Kidney glomerular epithelial cell (primary cell): ENCODE measurements at regions not wholly inside any gene's neighbourhood (a gene's known extent, or its start where the extent isn't known, plus 50 kb on each side); places are given as distances from the start of the nearest gene placed in this dataset.

Source experiments
- DNase-seq: peaks from one replicate; lab custom pipeline; 2025; lab: John Stamatoyannopoulos, UW

DNA sequence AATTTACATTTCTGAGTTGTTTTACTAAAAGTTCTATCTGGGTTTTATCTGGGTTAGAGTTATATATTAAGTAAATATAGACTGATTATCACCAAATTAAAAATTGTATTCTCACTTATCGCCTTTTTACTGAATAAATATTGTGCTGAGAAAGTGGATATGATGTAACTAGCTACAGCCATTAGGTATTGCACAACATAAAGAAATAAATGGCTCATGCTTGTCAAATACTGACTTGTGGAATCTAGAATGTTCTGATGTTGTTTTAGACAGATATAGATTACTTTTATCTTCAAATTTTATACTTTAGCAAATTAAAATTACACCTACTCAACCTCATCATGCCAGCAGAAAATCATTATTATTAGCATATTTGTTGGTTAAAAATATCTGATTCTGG, 1277.1 kb upstream of the MIR17HG start:
- no peak for DNase-seq

DNA sequence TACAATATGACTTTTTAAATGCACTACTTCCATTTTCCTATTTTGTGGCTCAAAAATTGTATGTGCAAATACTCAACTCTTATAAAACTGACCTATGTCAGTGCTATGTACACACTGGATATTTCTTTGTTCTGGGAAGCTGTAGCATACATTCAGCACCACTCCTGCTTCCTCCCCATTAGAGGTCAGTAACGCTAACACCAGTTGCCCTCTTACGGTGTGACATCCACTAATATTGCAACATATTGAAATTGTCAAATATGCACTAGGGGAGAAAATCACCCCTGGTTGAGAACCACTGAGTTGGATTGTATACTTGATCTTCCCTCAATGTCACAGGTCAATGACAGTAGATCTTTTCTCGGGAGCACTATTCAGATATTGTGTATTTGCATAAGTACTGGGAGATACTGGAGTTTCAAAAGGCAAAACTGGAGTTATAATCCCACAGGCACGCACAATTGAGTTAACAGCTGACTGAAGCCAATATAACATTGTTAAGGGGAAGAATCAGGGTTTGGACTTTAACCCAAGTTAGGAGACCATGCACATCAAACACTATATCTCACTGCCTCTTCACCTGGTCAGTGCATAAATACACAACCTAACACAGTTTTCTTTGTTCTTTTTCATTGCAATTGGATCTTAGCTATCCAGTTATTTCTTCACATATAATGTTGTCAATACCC, 1276.5 kb upstream of the MIR17HG start:
- no peak for DNase-seq

GRCh38 chr13:90084684-90085290, 1262.7 kb upstream of the MIR17HG start:
- DNase-seq = no peak

DNA sequence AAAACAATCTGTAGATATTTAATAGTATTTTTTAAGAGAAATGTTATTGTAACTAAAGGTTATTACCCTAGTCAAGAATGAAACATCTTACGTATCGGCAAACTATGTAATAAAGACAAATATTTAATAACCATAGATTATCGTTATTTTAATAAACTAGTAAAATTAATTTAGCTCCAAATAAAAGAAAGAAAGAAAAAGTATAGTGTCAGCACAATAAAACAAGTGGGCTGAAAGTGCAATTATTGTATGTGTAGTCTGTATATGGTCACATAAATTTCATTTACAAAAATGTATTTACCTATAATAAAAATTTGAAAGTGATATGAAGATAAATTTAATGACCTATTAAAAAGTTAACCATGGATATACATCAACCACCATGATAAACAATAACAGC, 1258.4 kb upstream of the MIR17HG start:
- no peak for DNase-seq

- DNase-seq = no peak
These were observed 1255.9 kb upstream of the MIR17HG start for GRCh38 chr13:90091611-90092010.

GRCh38 chr13:90094357-90094756, 1253.1 kb upstream of the MIR17HG start:
- DNase-seq = no peak

- no peak for DNase-seq
These were observed 1248.9 kb upstream of the MIR17HG start for GRCh38 chr13:90098577-90098976.

DNA sequence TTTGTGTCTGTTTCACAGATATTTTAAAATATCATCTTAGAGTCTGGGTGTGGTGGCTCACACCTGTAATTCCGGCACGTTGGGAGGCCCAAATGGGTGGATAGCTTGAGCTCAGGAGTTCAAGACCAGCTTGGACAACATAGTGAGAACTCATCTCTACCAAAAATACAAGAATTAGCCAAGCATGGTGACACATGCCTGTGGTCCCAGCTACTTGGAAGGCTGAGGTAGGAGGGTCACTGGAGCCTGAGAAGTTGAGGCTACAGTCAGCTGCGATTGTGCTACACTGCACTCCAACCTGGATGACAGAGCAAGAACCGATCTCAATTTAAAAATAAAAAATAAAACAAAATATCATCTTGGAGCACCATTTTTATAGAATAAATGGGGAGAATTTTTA, 1247.6 kb upstream of the MIR17HG start:
- DNase-seq = no peak

- DNase-seq = no peak
These were observed 1244.2 kb upstream of the MIR17HG start for GRCh38 chr13:90103099-90103784.

- no peak for DNase-seq
These were observed 1242.7 kb upstream of the MIR17HG start for GRCh38 chr13:90104764-90105163.

GRCh38 chr13:90105276-90105675, 1242.2 kb upstream of the MIR17HG start:
- peak; percentile 52 for DNase-seq

DNA sequence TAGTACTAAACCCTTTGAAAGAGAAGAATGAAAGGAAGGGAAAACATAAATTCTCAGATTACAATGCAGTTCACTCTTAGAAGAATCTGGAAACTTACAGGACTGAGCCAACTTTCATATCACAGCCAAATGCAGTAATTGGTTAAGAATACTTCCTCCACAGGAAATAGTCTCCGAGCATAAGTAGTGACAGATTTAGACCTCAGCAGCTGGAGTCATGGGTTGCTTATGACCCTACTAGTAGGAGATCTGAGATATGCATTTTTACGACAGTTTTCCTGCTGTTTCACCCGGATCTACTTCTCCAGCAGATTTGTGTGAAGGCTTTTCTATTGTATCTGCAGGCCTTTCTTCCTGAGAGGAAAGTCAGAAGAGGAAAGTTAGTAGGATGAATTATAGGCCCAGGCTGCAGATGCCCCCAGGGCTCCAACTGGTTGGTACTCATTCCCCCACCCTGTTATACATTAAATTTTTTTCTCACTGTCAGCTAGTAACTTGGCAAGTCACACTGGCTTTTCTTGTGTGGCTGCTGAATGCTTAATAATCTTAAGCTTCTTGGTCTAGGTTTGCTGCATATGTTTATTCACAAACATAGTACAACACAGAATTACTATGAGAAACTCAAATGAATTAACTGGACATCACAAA, 1241.5 kb upstream of the MIR17HG start:
- DNase-seq = no peak

DNA sequence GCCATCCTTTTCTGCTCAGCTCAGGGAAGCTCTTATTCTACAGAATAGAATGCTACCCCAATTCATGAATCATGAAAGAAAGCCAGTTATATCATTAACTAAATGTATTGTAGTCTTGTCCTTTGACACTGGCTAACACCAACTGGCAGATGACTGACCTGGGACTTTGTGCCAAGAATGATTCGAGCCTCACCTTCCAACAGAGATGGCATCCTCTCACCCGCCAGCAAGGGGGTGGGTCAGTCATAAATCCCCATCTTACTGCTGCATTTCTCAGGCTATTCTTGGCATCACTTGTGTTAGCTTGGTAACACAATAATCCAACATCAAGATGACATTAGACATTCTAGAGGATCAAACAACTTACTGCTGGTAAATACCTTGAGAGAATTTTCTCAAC, 1239.8 kb upstream of the MIR17HG start:
- DNase-seq = no peak

- DNase-seq = no peak
These were observed 1238.9 kb upstream of the MIR17HG start for GRCh38 chr13:90108547-90108946.

DNA sequence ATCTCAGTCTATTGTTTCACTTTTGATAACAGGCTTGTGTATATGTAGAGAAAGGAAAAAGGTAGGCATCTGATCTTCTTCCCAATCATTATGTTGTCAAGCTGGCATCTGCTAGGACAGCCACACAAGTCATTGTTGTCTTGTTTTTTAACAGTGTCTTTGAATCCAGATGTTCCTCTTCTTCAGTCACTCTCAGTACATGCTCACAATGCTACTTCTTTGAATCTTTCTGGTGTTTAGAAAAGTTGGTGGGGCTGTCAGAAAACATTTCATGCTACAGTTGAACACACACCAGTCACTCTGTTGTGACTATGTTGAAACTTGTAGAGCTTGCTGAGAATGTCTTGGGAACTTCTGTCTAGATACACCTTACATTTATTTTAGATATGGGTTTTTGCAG, 1231.4 kb upstream of the MIR17HG start:
- DNase-seq = no peak

- DNase-seq = no peak
These were observed 1228.9 kb upstream of the MIR17HG start for GRCh38 chr13:90118467-90119071.

DNA sequence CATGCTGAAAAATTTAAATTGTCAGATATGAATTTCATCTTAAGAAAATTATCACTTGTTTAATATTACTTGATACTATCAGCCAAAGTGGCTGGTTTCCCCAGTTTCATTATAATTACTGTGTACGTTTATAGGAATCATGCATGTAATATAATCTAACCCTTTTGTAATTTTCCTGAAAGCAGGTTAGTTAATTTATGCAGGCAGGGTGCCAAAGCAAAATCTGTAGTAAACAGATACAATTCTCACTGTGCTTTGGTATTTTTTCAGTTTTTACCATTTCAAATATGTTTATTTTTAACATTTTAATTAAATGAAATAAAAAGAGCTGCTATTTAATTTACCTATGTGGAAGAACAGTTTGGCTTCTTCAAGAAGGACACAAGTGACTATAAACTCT, 1227.5 kb upstream of the MIR17HG start:
- no peak for DNase-seq

DNA sequence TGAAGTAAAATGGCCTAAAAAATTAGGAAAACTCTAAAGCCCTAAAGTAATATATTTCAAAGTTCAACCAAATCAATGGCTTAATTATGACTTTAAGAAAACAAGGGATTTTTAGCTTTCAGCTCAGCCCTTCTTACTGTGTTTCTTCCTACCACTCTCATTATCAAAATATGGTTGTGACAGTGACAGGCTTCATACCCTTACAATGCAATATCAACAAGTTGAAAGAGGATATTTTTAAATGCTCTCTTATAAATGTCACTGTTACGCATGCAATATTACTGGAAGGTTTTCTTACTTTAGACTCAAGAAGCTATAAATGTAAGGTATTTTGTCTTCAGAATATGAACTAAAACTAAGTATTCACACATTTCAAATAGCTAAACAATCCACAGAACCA, 1225.7 kb upstream of the MIR17HG start:
- no peak for DNase-seq

GRCh38 chr13:90122531-90122930, 1225.0 kb upstream of the MIR17HG start:
- no peak for DNase-seq

DNA sequence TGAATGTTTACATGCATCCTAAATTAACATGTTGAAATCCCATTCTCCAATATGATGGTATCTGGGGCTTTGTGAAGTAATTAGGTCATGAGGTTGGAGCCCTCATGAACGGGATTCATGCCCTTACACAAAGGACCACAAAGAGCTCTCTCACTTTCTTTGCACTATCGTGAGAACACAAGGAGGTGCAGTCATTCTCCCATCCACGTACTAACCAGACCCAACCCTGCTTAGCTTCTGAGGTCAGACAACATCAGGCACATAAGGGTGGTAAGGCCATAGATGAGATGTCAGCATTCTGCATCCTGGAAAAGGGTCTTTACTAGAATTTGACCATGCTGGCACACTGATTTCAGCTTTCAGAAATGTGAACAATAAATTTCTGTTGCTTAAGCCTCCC, 1211.9 kb upstream of the MIR17HG start:
- DNase-seq = no peak

- DNase-seq = no peak
These were observed 1205.2 kb upstream of the MIR17HG start for GRCh38 chr13:90142251-90142650.

DNA sequence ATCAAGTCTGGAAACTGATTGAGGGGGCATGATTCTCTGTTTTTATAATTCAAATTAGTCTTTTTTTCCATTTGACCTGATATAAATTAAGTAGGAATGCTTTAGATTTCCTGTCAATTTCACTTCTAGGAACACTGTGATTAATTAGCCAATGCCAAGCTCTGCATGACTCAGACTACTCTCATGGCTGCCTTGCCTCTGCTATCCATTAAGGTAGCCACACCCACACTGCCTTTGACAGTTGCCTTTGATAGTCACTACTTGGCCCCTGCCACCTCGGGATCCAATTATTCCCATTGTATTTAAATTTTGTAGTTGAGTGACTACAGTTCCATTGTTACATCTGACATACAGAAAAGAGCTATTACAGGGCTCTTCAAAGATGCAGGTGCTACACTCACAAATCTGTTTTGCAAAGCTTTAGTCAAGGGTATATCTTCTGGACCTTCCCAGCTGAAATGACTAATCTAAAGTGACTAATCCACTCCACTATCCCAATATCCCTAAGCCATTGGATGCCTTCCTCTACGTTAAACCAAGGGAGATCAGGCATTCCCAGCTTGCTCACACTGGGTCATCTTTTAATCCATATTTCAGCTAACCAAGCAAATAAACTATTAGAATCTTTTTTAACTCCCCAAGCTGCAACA, 1193.1 kb upstream of the MIR17HG start:
- DNase-seq = no peak
